G401 (cell line): ENCODE measurements at regions not wholly inside any gene's neighbourhood (a gene's known extent, or its start where the extent isn't known, plus 50 kb on each side); places are given as distances from the start of the nearest gene placed in this dataset.

Experiments used
- DNase-seq: peaks from one replicate; pipeline ENCODE4 v3.0.0-alpha.2; 2015; ENCODE audit warnings: low spot score
- in situ Hi-C: cut with HindIII; loops from 2 replicates; pipeline ENCODE4 v1.10.0; 2016; ENCODE audit warnings: low sequenced_read_pairs, mixed read lengths

- in situ Hi-C loops = no loop called here
- no peak for DNase-seq
Measured at GRCh38 chr1:106937104-106937503, 119.4 kb upstream of the PRMT6 start.

GRCh38 chr1:106944721-106945120, 111.8 kb upstream of the PRMT6 start:
- DNase-seq = peak; percentile 18
- in situ Hi-C loops = no loop called here

- in situ Hi-C loops = no loop called here
- DNase-seq = peak; percentile 23
Measured at GRCh38 chr1:106952776-106953175, 103.7 kb upstream of the PRMT6 start.

GRCh38 chr1:106954661-106955229, 101.7 kb upstream of the PRMT6 start:
- in situ Hi-C loops = no loop called here
- no peak for DNase-seq

GRCh38 chr1:106956721-106957120, 99.8 kb upstream of the PRMT6 start:
- no peak for DNase-seq
- in situ Hi-C loops = no loop called here

GRCh38 chr1:106957795-106958194, 98.7 kb upstream of the PRMT6 start:
- DNase-seq = no peak
- in situ Hi-C loops = no loop called here

- DNase-seq = peak; percentile 26
- in situ Hi-C loops = no loop called here
Measured at GRCh38 chr1:106960412-106960811, 96.1 kb upstream of the PRMT6 start.

GRCh38 chr1:106961646-106962045, 94.8 kb upstream of the PRMT6 start:
- DNase-seq = peak; percentile 15
- in situ Hi-C loops = no loop called here

- DNase-seq = no peak
- in situ Hi-C loops = no loop called here
Measured at GRCh38 chr1:106962591-106962990, 93.9 kb upstream of the PRMT6 start.

- peak; percentile 25 for DNase-seq
- in situ Hi-C loops = no loop called here
Measured at GRCh38 chr1:106964495-106964894, 92.0 kb upstream of the PRMT6 start.

- DNase-seq = no peak
- in situ Hi-C loops = no loop called here
Measured at GRCh38 chr1:106968644-106969043, 87.8 kb upstream of the PRMT6 start.

- no peak for DNase-seq
- in situ Hi-C loops = no loop called here
Measured at GRCh38 chr1:106969731-106970130, 86.7 kb upstream of the PRMT6 start.

GRCh38 chr1:106972074-106972473, 84.4 kb upstream of the PRMT6 start:
- in situ Hi-C loops = no loop called here
- DNase-seq = no peak

- peak; percentile 52 for DNase-seq
- in situ Hi-C loops = no loop called here
Measured at GRCh38 chr1:106975944-106976343, 80.5 kb upstream of the PRMT6 start.

GRCh38 chr1:106978477-106979322, 77.8 kb upstream of the PRMT6 start:
- DNase-seq = no peak
- in situ Hi-C loops = no loop called here

- no peak for DNase-seq
- in situ Hi-C loops = no loop called here
Measured at GRCh38 chr1:106979371-106979770, 77.1 kb upstream of the PRMT6 start.

GRCh38 chr1:106980121-106980520, 76.4 kb upstream of the PRMT6 start:
- no peak for DNase-seq
- in situ Hi-C loops = no loop called here

- in situ Hi-C loops = no loop called here
- DNase-seq = no peak
Measured at GRCh38 chr1:106984801-106985200, 71.7 kb upstream of the PRMT6 start.

- in situ Hi-C loops = no loop called here
- no peak for DNase-seq
Measured at GRCh38 chr1:106986603-106987002, 69.9 kb upstream of the PRMT6 start.

- no peak for DNase-seq
- in situ Hi-C loops = no loop called here
Measured at GRCh38 chr1:106995970-106996369, 60.5 kb upstream of the PRMT6 start.

GRCh38 chr1:106998431-106999002, 58.0 kb upstream of the PRMT6 start:
- DNase-seq = no peak
- in situ Hi-C loops = no loop called here
